Cardiac septum (tissue), 1 donor: ENCODE measurements at regions not wholly inside any gene's neighbourhood (a gene's known extent, or its start where the extent isn't known, plus 50 kb on each side); places are given as distances from the start of the nearest gene placed in this dataset.
"Not testable (repeated sequence)": the region's sequence is repeated elsewhere in the genome, so short reads cannot be mapped to it uniquely, and the experiment has no call there.

Experiments
- DNase-seq: peaks from one replicate; pipeline ENCODE4 v3.0.0-alpha.2; 2020; ENCODE audit warnings: low spot score
- intact Hi-C: fragments of 100-400 bp; cut with DNase I; formaldehyde crosslinking; loops from one replicate; pipeline ENCODE4 v1.14.0; 2022
- donor health status: DM: no; HTN: no; CAD: no.

- DNase-seq, result no peak
- intact Hi-C loops, result no loop called here
These were observed 88.1 kb upstream of the RUNX3 start for GRCh38 chr1:25018110-25018735.

- intact Hi-C loops, result no loop called here
- DNase-seq, result no peak
These were observed 87.5 kb upstream of the RUNX3 start for GRCh38 chr1:25017436-25018109.

DNA sequence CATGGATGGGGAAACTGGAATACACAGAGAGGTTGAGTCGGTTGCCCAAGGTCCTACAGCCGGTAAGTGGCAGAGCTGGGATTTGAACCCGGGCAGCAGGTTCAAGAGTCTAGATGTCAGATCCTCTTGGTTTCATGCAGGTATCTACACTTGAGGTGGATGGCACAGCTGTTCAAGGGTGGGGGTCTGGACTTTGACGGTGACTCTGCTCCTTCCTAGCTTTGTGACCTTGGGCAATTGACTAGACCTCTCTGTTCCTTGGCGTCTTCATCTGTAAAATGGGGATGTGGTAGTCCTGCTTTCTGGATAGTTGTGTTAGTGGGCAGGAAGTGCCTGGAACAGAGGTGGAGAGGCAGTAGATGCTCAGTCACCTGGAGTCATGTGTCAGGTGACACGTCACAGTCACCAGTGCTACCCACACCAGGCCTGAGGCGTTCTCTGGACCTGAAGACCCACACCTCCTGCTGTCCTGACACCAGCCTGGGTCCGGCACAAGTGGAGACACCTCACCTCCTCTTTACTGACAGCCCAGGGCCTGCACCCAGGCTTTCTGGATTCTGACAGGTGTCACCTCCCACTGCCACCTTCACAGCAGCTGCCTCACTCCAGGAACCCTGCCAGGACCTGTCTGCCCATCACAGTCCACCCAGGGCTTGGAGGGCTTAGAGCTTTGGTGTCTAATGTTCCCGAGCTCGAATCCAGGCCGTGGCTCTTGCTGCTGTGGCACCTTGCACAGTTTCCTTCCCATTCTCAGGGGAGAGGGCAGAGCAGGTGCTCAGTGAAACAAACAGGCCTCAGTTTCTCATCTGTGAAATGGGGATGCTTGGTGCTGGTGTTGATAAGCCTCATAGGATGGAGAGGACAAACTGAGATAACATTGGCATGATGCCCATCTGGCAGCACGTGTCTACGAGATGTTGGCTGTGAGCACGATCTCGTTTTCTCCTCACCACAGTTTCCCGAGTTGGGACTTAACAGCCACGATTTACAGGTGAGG lies 83.2 kb upstream of the RUNX3 start:
- intact Hi-C loops, result no loop called here
- DNase-seq, result no peak

- no peak for DNase-seq
These were observed 82.0 kb upstream of the RUNX3 start for GRCh38 chr1:25011943-25012638.

DNA sequence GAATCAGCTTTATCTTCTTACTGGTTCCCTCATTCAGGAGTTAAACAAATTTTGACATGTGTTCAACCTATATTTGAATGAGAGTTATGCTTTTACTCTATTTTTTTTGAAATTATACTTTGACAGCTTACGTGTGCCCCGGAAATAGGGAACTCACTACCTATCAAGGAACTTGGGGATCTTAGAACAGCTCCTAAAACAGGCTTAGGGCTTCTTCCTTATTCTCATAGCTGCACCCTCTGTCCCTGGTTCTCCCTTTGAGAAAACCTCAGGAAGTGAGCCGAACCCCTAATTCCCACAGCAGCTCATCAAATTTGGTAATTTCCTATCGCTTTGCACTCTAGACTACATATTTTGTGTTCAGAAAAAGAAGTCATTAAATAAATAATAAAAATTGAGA lies 81.2 kb upstream of the RUNX3 start:
- intact Hi-C loops, result no loop called here
- DNase-seq, result no peak

More at GRCh38 chr1:25011943-25012638, 82.0 kb upstream of the RUNX3 start:
- intact Hi-C loops, result no loop called here

GRCh38 chr1:25009671-25010262 lies 79.7 kb upstream of the RUNX3 start:
- intact Hi-C loops, result no loop called here
- DNase-seq, result no peak

DNA sequence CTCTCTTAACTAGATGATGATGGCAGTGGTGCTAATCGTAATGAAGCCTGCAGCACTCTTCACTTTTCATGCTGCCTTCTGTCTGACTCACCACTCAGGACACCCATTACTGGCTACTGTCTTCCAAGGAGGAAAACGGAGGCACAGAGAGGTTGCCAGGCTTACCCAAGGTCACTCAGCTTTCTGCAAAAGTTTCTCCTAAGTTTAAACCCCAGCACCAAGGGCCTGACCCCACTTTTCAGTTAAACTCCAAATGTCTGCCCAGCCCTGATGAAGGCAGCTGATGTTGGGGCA lies 78.1 kb upstream of the RUNX3 start:
- intact Hi-C loops, result no loop called here
- DNase-seq, result no peak

GRCh38 chr1:25007390-25008191 lies 77.5 kb upstream of the RUNX3 start:
- DNase-seq, intact Hi-C loops: not testable (repeated sequence)

- no peak for DNase-seq
- intact Hi-C loops, result no loop called here
These were observed 76.7 kb upstream of the RUNX3 start for GRCh38 chr1:25006770-25007169.

- no peak for DNase-seq
- intact Hi-C loops, result no loop called here
These were observed 74.3 kb upstream of the RUNX3 start for GRCh38 chr1:25004355-25004754.

- intact Hi-C loops, result no loop called here
- DNase-seq, result no peak
These were observed 73.5 kb upstream of the RUNX3 start for GRCh38 chr1:25003457-25004190.

GRCh38 chr1:25003000-25003399 lies 72.9 kb upstream of the RUNX3 start:
- DNase-seq, result no peak
- intact Hi-C loops, result no loop called here

DNA sequence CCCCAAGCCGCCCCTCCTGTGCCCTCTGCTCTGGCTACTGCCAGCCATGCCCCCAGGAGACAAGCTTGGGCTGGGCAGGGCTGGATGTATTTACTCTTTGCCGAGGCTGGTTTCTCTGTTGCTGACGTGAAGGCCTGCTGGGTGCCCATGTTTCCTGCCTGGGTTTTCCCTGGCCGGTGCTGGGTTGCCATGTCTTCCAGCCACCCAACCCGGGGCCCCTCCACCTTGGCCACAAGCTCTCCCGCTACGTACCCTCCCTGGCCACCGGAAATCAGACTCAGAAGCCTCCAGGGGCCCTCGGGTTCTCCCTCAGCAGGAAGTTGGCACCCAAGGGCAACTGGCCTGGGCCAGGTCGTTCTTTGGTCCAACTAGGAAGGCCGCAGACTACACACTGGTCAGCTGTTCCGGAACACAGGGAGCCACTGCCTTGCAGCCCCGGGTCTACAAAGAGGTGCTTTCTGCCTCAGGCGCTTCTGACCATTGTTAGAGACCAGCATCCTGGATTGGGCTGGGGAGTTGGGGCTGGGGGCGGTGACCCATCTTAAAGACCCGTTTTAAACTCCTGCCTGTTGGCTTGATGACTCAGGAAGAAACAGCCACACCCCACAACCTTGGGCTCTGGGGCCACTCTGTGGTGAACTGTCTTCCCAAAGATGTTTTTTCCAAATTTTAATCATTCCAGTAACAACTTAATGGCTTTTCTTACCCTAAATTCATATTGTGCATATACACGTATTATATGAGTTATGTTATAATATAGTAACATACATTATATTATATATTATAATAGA lies 71.2 kb upstream of the RUNX3 start:
- intact Hi-C loops, result no loop called here
- no peak for DNase-seq

- no peak for DNase-seq
- intact Hi-C loops, result no loop called here
These were observed 69.8 kb upstream of the RUNX3 start for GRCh38 chr1:24999906-25000305.

DNA sequence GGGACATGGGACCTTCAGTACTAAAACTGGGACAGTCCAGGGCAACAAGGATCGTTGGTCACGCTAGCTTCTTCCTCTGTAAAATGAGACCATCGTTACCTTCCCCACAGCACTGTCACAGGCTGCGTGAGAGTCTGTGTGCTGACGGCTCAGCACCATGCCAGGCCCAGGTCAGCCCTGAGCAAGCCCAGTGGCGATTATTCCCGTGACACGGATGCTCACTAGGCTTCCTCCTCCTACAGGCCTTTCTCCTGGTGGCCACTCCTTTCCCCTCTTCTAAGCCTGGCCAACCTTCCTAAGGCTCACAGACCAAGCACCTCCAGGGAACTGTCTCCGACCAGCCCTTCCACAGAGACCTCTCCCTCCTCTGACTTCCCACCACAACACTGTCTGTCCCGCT lies 69.3 kb upstream of the RUNX3 start:
- DNase-seq, result no peak
- intact Hi-C loops, result no loop called here

GRCh38 chr1:24998563-24999245 lies 68.6 kb upstream of the RUNX3 start:
- DNase-seq, result no peak
- intact Hi-C loops, result no loop called here
